T47D (cell line): ENCODE measurements at regions not wholly inside any gene's neighbourhood (a gene's known extent, or its start where the extent isn't known, plus 50 kb on each side); places are given as distances from the start of the nearest gene placed in this dataset.

Experiments
- DNase-seq, 2 experiments: peaks; one replicate each; pipeline versions ENCODE4 v3.0.0 to v3.0.0-alpha.2; 2011 to 2012; ENCODE audit warnings: low read depth in 1 of 2, low spot score in 1 of 2
- JUND ChIP-seq: IDR thresholded peaks from 2 replicates; pipeline ENCODE4 v1.6.1; 2012; ENCODE audit warnings: low read depth
- in situ Hi-C: cut with HindIII; loops from 2 replicates; pipeline ENCODE4 v1.10.0; 2016; ENCODE audit warnings: low sequenced_read_pairs, low pct_unique_long_range_greater_than_20kb

DNA sequence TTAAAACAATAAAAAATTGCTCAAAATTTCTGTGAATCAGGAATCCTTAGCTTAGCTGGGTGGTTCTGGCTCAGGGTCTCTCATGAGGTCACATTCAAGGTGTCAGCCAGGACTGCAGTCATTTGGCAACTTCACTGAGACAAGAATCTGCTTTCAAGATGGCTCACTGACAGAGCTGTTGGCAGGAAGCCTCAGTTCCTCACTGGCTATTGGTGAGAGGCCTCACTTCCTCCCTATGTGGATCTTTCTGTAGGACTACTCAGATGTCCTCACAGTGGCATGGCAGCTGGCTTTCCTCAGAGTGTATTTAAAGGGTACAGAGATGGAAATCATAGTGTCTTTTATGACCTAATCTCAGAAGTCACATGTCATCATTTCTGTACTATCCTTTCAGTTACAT is 785.7 kb downstream of the ADGRL2 start:
- no peak for DNase-seq
- no peak for TF ChIP-seq JUND
- in situ Hi-C loops: no loop called here

DNA sequence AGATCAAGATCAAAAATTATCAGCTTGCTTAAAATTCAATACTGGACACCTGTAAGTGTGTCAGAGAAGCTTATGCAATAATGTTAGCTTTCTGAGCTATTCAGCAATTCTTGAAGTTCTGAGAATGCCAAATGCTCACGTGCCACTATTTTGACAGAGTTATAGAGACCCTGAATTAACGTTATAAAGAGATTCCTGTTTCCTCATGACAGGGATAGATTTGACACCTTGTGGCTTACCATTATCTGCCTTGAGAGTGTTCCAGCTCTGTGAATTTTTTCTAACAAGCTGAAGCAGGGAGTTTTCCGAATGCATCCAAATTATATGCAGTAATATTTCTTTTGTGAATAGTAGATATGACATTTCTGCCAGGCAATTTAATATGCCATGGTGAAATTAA is 781.6 kb downstream of the ADGRL2 start:
- DNase-seq: no peak
- in situ Hi-C loops: no loop called here
- no peak for TF ChIP-seq JUND

DNA sequence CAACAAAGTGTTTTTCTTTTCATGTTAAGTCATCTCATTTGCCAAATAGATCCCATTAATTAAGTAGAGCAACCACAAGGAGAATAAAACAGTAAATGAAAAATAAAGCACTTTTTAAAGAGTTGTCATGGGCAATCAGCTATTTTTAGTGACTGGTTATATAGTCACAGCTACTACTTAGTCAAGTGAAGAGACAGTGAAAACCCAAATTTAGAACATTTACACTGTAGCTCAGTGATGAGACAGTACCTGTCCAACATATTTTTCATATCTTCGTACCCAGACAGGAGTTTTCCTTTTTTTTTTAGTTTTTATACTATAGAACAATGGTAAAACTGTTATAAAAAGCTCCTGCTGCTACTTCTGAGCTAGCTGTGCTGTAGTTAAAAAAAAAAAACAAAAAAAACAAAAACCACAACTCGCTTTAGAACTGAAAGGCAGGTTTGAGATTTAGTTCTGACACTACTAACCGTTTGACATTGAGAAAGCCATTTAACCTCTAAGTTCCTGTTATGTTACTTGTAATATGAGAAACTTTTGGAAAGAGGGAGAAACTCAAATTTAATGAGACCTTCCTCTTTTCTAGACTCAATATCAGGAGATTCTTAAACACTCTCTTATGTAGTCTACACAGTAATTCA is 777.5 kb downstream of the ADGRL2 start:
- no peak for DNase-seq
- no peak for TF ChIP-seq JUND
- in situ Hi-C loops: no loop called here

DNA sequence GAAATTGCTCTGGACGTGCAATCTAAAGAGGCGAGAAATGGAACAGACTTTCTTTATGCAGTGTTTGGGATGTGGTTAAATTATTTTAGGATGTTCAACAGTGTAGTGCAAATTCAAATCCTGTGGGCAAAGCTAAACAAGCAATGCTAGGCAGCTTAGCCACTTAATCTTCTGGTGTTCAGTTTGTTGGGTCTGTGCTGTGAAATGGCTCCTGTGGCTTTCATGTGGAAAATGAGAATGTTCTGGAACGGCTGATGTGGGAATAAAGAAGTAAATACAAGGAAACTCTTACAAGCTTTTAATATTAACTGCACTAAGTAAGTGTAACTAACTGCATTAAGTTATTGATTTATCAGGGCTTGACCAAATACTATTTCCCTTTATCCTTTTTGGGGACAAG is 766.6 kb downstream of the ADGRL2 start:
- in situ Hi-C loops: no loop called here
- no peak for TF ChIP-seq JUND
- no peak for DNase-seq

DNA sequence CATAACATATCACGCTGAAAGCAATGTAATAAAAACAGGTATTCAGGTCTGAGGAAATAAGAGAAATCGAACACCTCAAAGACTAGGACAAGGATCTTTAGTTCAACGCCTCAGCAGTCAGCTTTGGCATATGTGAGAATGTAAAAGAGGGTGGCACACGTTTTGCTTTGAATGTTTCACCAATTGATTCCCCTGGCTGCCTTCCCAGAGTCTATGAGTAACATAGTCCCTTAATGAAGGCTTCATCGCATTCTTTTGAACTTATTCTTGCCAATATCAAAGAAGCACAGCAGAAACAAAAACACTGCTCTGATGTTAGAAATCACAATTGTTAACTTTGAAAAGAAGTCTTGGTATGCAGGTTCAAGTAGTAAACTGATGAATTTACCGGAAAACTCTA is 764.8 kb downstream of the ADGRL2 start:
- TF ChIP-seq JUND: no peak
- in situ Hi-C loops: no loop called here
- DNase-seq: no peak

DNA sequence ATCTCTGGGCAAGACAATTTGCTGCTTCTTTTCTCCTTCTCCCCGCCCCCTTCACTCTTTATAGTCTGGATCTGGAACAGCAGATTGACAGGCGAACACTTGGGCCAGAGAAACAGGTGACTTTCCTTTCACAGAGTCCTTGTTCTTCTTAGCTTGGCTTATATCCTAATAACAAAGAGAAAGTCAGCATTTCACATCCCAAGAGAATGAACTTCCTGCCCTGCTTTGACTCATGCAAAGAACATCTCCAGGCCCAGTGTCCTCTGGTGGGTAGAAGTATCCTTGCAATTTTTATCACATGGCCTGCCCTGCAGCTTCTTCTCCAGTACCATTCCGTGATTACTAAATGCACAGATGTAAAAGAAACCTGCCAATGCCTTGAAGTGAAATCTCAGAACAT is 764.4 kb downstream of the ADGRL2 start:
- DNase-seq: no peak
- no peak for TF ChIP-seq JUND
- in situ Hi-C loops: no loop called here

DNA sequence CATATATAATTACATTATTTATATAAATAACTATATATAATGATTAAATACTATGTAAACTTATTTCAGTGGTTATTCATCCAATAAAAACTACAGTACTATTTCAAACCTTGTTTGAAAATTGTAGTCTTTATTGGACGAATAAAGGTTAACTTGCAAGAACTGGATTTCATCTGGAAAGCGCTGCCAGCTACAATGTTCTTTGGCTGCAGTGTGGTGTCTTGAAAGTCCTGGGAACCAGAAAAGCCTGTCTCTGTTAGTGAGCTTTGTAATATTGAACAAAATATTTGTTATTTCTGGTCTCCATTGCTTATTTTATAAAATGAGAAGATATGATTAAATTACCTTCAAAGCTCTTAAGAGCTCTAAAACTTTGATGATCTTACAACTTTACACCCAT is 763.6 kb downstream of the ADGRL2 start:
- in situ Hi-C loops: no loop called here

DNA sequence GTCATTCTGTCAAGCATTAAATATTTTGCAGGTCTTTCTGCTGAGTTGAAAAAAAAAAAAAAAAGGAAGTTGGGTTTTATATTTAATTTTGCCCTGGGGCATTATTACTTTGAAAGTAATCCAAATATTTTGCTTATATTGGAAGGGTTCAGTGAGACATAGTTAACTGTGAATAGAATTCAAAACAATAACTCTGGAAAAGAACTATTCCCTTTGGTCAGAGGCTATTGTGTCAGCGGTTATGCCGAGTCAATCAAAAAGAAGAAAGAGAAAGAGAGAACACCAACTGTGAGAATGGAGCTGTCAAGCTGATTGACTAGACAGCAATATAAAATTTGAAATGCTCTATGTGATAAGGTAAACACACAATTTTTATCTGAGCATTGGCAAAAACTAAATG is 761.7 kb downstream of the ADGRL2 start:
- no peak for TF ChIP-seq JUND

More for the DNA sequence above, 763.6 kb downstream of the ADGRL2 start:
- TF ChIP-seq JUND: no peak
- DNase-seq: peak in 1 of 2 experiments; percentile 18

DNA sequence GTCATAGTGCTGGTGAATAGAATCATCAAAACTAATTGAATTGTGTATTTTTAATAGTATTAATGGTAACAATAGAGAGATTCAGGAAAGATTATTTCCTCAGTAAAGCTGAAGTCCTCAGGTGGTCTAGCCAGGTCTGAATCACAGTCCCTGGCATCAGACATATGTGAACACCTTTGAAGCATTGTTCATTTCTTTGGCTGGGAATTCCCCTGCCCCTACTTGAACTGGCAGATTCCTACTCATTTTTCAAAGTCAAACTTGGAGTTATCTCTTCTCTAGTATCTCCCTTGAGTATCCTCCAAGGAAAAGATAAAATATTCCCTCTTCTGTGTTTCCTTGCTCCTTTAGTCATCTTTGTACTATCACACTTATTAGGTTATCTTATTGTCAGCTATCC is 759.8 kb downstream of the ADGRL2 start:
- in situ Hi-C loops: no loop called here
- TF ChIP-seq JUND: no peak
- DNase-seq: no peak

More for the DNA sequence above, 761.7 kb downstream of the ADGRL2 start:
- in situ Hi-C loops: no loop called here
- DNase-seq: no peak

DNA sequence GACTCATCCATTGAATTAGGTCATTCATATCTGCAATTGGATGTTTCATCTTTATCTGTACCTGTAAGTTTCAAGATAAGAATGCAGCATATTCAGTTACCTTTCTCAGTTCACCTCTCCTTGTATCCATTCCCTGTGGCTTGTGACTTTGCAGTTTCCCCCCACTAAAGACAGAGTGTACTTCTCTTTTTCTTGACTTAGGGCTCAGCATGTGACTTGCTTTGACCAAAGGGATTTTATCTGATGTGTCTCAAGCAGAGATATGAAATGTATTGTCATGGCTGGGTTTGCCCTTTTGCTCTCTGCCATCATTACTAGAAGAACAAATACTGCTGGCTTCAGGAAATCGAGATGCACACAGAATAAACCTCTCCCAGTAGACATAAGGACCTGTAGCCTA is 754.8 kb downstream of the ADGRL2 start:
- in situ Hi-C loops: no loop called here
- DNase-seq: no peak
- TF ChIP-seq JUND: no peak

DNA sequence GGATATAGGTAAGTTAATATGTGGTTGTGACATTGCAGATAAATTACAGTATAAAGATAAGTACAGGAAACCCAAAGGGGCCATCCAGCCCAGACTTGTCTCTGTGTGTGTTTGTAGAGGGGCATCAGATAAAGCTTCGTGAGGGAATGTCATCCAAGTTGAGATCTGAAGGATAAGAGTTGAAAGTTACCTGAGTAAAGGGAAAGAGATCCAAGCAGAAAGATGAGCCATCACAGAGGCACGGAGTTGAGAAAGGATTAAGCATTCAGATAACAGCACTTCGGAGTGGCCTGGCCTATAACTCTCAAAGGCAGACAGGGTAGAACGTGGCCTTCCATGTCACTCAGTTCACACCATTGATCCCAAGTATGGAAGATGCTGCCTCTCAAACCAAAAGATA is 749.1 kb downstream of the ADGRL2 start:
- no peak for DNase-seq
- in situ Hi-C loops: no loop called here
- no peak for TF ChIP-seq JUND

DNA sequence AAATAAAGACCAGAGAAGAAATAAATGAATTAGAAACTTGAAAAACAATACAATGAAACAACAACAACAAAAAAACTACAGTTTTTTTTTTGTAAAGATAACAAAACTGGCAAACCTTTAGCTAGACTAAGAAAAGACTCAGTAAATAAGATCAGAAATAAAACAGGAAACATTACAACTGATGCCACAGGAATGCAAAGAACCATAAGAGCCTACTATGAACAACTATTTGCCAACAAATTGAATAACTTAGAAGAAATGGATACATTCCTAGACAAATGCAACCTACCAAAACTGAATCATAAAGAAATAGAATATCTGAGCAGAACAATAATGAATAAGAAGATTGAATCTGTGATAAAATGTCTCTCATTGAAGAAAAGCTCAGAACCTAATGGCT is 742.0 kb downstream of the ADGRL2 start:
- no peak for TF ChIP-seq JUND
- no peak for DNase-seq
- in situ Hi-C loops: no loop called here

DNA sequence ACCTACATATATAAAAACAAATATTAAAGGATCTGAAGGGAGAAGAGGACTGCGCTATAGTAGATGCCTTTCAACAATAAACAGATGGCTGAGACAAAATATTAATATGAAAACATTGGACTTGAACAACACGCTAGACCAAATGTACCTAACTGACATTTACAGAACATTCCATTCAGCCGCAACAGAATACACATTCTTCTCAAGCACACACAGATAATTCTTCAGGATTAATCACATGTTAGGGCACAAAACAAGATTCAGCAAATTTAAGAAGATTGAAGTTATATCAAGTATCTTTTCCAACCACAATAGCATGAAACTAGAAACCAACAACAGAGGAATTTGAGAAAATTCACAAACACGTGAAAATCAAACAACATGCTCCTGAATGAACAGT is 741.4 kb downstream of the ADGRL2 start:
- no peak for DNase-seq
- TF ChIP-seq JUND: no peak
- in situ Hi-C loops: no loop called here

DNA sequence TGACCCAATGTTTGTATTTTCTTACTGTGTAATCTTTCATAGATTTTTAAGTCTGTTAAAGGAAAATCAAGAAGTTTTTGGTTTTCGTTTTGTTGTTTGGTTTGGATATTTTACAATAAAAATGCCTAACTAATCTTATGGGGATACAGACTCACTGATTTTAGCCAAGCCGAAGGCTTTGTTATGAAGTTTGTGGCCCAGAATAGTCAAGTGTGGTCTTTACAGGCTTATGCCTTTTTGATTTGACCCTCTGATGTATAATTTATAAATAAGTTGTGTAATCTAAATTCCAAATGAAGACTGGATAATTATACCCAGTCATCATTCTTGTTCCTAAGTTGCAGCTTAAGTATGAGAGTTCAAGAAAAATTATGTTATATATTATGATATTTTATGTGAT is 739.3 kb downstream of the ADGRL2 start:
- in situ Hi-C loops: no loop called here
- TF ChIP-seq JUND: no peak
- no peak for DNase-seq
